Midbrain (tissue), 1 donor: ENCODE measurements at regions not wholly inside any gene's neighbourhood (a gene's known extent, or its start where the extent isn't known, plus 50 kb on each side); places are given as distances from the start of the nearest gene placed in this dataset.
A peak's percentile ranks its signal among the peaks of the same experiment; 100 is the strongest.
"Not testable (repeated sequence)": the region's sequence is repeated elsewhere in the genome, so short reads cannot be mapped to it uniquely, and the experiment has no call there.

Source experiments
- DNase-seq: peaks from one replicate; lab custom pipeline; 2025; lab: John Stamatoyannopoulos, UW

DNA sequence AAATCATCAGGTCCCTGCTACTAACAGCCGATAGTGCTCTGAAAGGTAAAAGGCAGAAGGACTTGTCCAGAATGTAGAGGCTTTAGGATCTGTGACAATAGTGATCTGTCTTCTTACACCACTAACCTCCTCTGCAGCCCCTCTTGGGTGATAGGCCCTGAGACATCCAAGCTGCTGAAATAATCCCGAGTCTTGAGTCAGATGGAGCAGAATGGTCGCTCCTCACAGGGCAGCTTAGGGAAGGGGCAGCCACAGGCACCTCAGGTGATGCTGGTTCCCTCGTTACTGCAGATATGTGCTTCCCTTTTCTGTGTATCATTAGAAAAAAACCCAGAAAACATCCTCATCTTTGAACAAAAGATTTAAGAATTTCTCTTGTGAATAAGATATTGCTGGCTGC, 157.1 kb upstream of the DLX2 start:
- DNase-seq, result no peak

DNA sequence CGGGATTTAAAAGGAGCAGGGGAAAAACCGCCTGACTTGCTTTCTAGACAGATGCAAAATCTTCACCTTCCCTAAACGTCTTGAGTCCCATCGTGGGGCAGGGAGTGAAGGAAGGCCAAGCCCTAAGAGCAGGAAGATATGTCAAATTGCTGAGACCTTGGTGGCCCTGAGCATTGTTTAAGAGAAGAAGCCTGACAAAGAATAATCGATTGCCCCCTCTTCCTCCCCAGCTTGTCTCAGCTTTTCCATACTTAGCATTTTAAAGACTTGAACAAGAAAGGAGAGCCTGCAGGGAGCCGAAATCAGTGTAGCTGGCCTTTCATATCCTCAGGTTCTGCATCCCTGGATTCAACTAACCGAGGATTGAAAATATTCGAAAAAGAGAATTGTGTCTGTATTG, 157.6 kb upstream of the DLX2 start:
- no peak for DNase-seq

- DNase-seq, result no peak
Measured at GRCh38 chr2:172261292-172261691, 158.6 kb upstream of the DLX2 start.

- DNase-seq, result no peak
Measured at GRCh38 chr2:172262486-172262885, 159.8 kb upstream of the DLX2 start.

- DNase-seq, result not testable (repeated sequence)
Measured at GRCh38 chr2:172264820-172265219, 162.1 kb upstream of the DLX2 start.

GRCh38 chr2:172269507-172270244, 157.7 kb upstream of the ITGA6 start:
- not testable (repeated sequence) for DNase-seq

- no peak for DNase-seq
Measured at GRCh38 chr2:172270278-172271079, 156.9 kb upstream of the ITGA6 start.

GRCh38 chr2:172273910-172274571, 153.3 kb upstream of the ITGA6 start:
- DNase-seq, result no peak

DNA sequence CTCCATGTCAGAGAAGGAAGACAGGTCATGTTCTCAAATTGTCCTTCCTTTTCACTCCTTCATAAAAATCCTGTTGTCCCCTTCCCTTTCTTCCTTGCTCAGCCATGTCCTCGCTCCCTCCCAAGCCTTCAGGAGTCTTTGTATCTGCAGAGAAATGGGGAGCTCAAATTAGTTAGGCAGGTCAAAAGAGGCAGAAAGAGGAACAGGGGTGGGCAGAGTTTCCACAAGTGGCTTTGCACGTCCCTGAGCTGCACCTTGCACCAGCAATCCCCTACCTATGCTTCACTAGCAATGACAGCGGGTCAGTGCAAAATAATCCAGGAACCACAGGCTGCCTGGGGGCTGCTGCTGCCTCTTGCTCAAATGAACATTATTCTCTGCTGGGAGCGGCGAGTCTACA, 152.1 kb upstream of the ITGA6 start:
- DNase-seq, result no peak

- no peak for DNase-seq
Measured at GRCh38 chr2:172276961-172277360, 150.4 kb upstream of the ITGA6 start.

DNA sequence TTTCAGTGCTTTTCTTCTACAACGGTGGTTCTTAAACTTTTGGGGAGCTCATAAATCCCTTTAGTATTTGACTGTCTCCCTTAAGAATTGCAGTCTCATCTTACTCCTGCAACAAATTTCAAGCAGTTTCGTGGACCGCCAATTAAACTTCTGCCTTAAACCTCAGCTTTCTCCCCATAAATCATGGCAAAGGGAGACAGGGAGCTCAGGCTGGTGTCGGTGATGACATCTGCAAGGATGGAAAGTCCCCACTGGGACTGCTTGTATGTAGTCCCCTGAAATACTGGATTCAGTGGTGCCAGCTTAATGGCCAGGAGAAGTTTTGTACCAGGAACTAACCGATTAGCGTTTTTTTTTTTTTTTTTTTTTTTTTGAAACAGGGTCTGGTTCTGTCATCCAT, 148.7 kb upstream of the ITGA6 start:
- no peak for DNase-seq

- DNase-seq, result no peak
Measured at GRCh38 chr2:172279214-172279613, 148.2 kb upstream of the ITGA6 start.

DNA sequence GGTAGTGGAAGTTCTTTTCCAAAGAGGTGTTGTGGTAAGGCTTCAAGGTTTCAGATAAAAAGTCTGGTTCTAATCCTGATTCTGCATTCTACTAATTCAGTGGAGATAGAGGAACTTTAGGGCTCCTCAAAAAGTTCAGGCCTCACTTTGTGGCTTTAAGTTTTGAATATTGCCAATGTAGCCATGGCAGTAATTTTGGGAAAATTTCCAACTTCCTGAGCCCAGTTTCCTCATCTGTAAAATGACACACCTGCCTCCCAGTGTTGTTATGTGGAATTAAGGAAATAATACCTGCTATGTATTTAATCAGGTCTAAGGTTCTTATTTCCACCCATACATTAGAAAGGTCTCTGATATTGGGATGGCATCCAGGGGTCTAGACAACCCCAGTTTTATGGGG, 147.6 kb upstream of the ITGA6 start:
- no peak for DNase-seq

DNA sequence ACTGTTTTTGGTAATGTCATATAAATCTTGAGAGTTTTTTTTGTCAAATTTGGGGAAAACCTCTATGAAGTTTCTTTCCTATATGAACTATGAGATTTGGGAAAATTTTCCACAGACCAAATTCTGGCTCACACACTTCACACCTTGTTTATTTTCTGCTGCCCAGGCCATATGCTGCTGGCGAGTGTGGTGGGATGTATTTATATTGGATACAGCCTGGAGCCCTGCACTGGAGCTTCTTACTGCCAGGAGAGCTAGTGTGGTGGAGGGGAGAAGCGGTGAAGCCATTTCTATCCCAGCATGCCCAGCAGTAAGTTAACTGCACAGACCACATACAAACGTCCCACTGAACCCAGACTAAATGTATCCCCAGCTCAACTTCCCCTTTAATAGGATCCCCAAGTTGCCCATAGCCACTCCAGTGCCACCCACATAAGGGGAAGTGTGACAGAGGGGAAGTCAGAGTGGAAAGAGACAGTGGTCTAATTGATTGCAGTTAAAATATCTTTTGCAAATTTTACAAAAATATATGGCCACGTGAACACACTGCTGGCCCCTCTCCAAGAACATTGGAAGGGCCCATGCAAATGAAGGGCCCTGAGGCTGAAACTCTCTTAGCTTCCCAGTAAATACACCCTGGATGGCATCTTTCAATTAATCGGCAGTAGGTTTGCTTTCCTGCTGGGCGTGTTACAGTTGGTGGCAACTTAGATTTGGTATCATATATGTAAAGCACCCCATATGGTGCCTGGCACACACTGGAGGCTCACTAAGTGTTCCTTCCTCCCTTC, 146.6 kb upstream of the ITGA6 start:
- DNase-seq, result peak; percentile 9

DNA sequence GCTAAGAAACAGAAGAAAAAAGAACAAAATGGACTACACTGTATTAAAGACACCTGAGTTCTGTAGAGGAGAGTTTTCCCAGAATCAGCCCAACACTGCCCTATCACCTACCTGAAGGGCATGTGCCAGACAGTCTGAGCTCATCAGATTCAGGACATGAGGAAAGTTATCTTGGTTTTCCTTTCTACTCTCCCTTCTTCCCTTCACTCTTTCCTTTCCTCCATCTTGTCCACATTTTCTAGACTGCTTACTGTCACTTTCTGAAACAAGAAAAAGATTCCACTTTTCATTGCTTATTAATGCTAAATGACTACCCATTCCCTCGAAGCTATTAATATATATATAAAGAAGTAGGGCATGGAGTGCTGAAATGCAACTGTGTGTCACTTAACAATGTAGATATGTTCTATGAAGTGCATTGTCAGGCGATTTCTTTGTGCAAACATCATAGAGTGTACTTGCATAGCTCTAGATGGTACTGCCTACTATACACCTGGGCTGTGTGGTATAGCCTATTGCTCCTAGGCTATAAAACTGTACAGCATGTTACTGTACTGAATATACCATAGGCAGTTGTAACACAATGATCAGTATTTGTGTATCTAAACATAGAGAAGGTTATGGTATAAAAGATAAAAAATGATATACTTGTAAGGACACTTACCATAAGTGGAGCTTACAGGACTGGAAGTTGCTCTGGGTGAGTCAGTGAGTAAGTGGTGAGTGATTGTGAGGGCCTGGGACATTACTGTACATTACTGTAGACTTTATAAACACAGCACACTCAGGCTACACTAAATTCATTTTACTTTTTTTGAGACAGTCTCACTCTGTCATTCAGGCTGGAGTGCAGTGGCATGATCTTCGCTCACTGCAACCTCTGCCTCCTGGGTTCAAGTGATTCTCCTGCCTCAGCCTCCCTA, 145.5 kb upstream of the ITGA6 start:
- no peak for DNase-seq

GRCh38 chr2:172282944-172283343, 144.4 kb upstream of the ITGA6 start:
- DNase-seq, result no peak

- DNase-seq, result no peak
Measured at GRCh38 chr2:172283476-172283875, 143.9 kb upstream of the ITGA6 start.

DNA sequence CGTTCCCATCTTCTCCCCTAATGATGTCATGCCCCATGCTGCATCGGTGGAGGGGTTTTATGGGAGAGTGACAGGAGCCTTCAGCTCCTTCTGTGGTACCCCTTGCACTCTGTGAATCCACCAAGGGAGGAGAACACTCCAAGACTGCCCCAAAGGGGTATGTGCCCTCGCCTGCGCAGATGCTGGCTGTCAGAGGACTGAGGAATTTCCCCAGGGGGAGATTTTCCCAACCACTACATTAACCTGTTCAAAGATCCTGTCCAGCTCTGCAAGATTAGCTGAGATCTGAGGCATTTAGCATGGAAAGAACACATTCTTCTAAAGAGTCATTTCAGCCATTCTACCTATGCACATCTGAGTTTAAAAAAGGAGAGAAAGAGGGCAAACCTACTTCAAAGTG, 143.2 kb upstream of the ITGA6 start:
- no peak for DNase-seq

- DNase-seq, result peak; percentile 50
Measured at GRCh38 chr2:172285010-172285621, 142.3 kb upstream of the ITGA6 start.

- no peak for DNase-seq
Measured at GRCh38 chr2:172285760-172286159, 141.6 kb upstream of the ITGA6 start.

DNA sequence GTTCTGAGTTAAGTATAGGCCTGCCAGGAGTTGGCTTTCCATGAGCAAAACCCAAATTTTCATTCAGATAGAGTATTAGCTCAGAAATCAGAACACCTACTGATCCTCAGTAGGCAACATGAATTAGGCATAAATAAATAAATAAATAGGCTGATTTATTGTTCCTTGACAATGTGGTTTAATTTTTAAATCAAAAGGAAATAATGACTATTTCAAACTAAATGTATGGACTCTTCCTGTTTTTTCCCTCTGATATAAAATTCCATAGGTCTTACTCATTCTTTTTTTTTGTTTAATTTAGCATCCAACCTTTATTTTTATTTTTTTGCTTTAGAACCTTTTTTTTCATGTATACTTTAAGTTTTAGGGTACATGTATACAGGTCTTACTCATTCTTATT, 140.2 kb upstream of the ITGA6 start:
- no peak for DNase-seq
